GM12878 (cell line): ENCODE measurements at regions not wholly inside any gene's neighbourhood (a gene's known extent, or its start where the extent isn't known, plus 50 kb on each side); places are given as distances from the start of the nearest gene placed in this dataset.

ENCODE experiments used
- CTCF ChIP-seq, 3 experiments: IDR thresholded peaks in 2 of 3; conservative IDR thresholded peaks in 1 of 3; 2 replicates each; pipeline ENCODE4 v1.5.1; 2011; ENCODE audit warnings: low read depth in 3 of 3, low read length in 3 of 3, mild to moderate bottlenecking in 3 of 3, control low read depth in 2 of 3, moderate library complexity in 2 of 3, inconsistent platforms in 1 of 3, mixed read lengths in 1 of 3; ENCODE audit not compliant: control insufficient read depth in 2 of 3, insufficient read depth in 1 of 3; ENCODE audit errors: extremely low read depth in 1 of 3
- NFIC ChIP-seq: IDR thresholded peaks from 2 replicates; pipeline ENCODE4 v1.6.1; 2012; ENCODE audit warnings: low read depth, mild to moderate bottlenecking, inconsistent platforms, low read length, moderate library complexity
- NFYB ChIP-seq: IDR thresholded peaks from 2 replicates; pipeline ENCODE4 v1.6.1; 2011; ENCODE audit warnings: low read depth, mild to moderate bottlenecking, low read length, improper control_type of control experiment, moderate library complexity; ENCODE audit not compliant: insufficient read depth
- RBBP5 ChIP-seq: fragments of 200-600 bp; sonication (generic); conservative IDR thresholded peaks from 2 replicates; pipeline ENCODE4 v1.6.1; 2016
- SIX5 ChIP-seq: IDR thresholded peaks from 2 replicates; pipeline ENCODE4 v1.6.1; 2011; ENCODE audit warnings: mild to moderate bottlenecking, low read depth, low read length, moderate library complexity; ENCODE audit not compliant: severe bottlenecking

GRCh38 chr11:112538534-112539280 lies 278.0 kb upstream of the PLET1 start:
- TF ChIP-seq SIX5 (no peak), RBBP5 (no peak), CTCF (IDR thresholded peaks at IDR 0.05 in 2 of 3, conservative IDR thresholded peaks at IDR 0.05 in 1 of 3; ENCODE audit: control insufficient read depth in 2 of 3, extremely low read depth in 1 of 3, insufficient read depth in 1 of 3, low read depth in 3 of 3, low read length in 3 of 3) (no peak), NFYB (no peak), NFIC (no peak)
